BJ (cell line): ENCODE measurements at regions not wholly inside any gene's neighbourhood (a gene's known extent, or its start where the extent isn't known, plus 50 kb on each side); places are given as distances from the start of the nearest gene placed in this dataset.

ENCODE experiments used
- CTCF ChIA-PET: fragments of 350-600 bp; formaldehyde crosslinking; extraction: SDS; loops from one replicate; lab custom pipeline; 2021; ENCODE audit warnings: antibody characterized with exemption, inconsistent platforms; lab: Yijun Ruan, JAX
- POLR2A ChIA-PET: fragments of 300-600 bp; sonication (Branson Sonifier 250); formaldehyde crosslinking; extraction: SDS; loops from one replicate; lab custom pipeline; 2021; ENCODE audit warnings: antibody characterized with exemption; lab: Charles Lee
- DNase-seq: peaks from one replicate; pipeline ENCODE4 v3.0.0-alpha.2; 2011; ENCODE audit warnings: low read depth
- H3K27me3 ChIP-seq: 2 replicates; pipeline ENCODE4 v1.6.0; 2011; ENCODE audit warnings: low read length; ENCODE audit not compliant: control insufficient read depth, insufficient read depth
- H3K36me3 ChIP-seq: 2 replicates; pipeline ENCODE4 v1.5.1; 2011; ENCODE audit warnings: low read length; ENCODE audit not compliant: control insufficient read depth, insufficient read depth
- H3K4me3 ChIP-seq: 2 replicates; pipeline ENCODE4 v1.5.1; 2011; ENCODE audit warnings: low read depth, mild to moderate bottlenecking, control low read depth, low read length
- TF ChIP-seq, protein P1 (sequence below): IDR thresholded peaks from 2 replicates; pipeline ENCODE4 v1.5.1; 2011; ENCODE audit warnings: low read depth, mild to moderate bottlenecking, control low read depth, inconsistent platforms, low read length, moderate library complexity; ENCODE audit not compliant: insufficient read depth

DNA sequence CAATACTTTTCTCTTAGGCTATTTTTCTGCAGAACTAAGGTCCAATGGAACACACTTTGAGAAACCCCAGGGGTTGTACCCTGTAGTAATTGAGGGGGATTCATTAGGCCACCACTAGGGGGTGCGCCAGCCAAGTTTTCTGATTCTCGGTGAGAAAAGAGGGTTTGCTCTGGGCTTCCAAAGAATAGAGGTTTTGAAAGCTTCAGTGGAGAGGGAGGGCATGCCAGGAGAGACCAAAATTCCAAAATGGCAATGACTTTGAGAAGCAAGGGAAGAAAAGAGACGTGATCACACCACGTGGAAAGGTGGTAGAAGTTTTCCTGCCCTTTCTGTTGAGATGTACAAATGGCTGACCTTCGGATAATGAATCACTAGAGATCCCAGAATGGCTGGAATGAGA is 323.3 kb downstream of the RPS6KC1 start:
- Histone ChIP-seq H3K27me3 (no peaks in the 10 kb centered on the region), H3K4me3 (no peak overlapping the region), H3K36me3 (no peaks in the 10 kb centered on the region)
- ChIA-PET CTCF (interaction anchor here (0.8 to 1.4 kb wide), 2 partner anchors 18 to 749 kb away, joined by 3 read pairs; no protein-coding TSS in a partner anchor), POLR2A (no interaction called here)
- TF ChIP-seq, protein P1, sequence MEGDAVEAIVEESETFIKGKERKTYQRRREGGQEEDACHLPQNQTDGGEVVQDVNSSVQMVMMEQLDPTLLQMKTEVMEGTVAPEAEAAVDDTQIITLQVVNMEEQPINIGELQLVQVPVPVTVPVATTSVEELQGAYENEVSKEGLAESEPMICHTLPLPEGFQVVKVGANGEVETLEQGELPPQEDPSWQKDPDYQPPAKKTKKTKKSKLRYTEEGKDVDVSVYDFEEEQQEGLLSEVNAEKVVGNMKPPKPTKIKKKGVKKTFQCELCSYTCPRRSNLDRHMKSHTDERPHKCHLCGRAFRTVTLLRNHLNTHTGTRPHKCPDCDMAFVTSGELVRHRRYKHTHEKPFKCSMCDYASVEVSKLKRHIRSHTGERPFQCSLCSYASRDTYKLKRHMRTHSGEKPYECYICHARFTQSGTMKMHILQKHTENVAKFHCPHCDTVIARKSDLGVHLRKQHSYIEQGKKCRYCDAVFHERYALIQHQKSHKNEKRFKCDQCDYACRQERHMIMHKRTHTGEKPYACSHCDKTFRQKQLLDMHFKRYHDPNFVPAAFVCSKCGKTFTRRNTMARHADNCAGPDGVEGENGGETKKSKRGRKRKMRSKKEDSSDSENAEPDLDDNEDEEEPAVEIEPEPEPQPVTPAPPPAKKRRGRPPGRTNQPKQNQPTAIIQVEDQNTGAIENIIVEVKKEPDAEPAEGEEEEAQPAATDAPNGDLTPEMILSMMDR = peak; percentile 86
- no peak for DNase-seq

- Histone ChIP-seq H3K27me3 (no peaks in the 10 kb centered on the region), H3K4me3 (no peak overlapping the region), H3K36me3 (no peaks in the 10 kb centered on the region)
- TF ChIP-seq, protein P1 = no peak
- POLR2A ChIA-PET = no interaction called here
- CTCF ChIA-PET = interaction anchor here (0.8 to 1.4 kb wide), 2 partner anchors 18 to 748 kb away, joined by 3 read pairs; no protein-coding TSS in a partner anchor
- DNase-seq = no peak
Observed at GRCh38 chr1:213375002-213375401, 324.0 kb downstream of the RPS6KC1 start.

GRCh38 chr1:213376862-213377372 is 325.9 kb downstream of the RPS6KC1 start:
- no peaks in the 10 kb centered on the region for H3K36me3 ChIP-seq
- no peak for DNase-seq
- no peaks in the 10 kb centered on the region for H3K27me3 ChIP-seq
- H3K4me3 ChIP-seq = no peak overlapping the region
- CTCF ChIA-PET = interaction anchor here (1.1 kb wide), 1 partner anchor 53 kb away, joined by 3 read pairs; no protein-coding TSS in a partner anchor
- TF ChIP-seq, protein P1 = no peak
- POLR2A ChIA-PET = no interaction called here

- H3K4me3 ChIP-seq = no peak overlapping the region
- CTCF ChIA-PET = no interaction called here
- POLR2A ChIA-PET = no interaction called here
- H3K27me3 ChIP-seq = no peaks in the 10 kb centered on the region
- TF ChIP-seq, protein P1 = no peak
- no peaks in the 10 kb centered on the region for H3K36me3 ChIP-seq
- no peak for DNase-seq
Observed at GRCh38 chr1:213380865-213381264, 329.8 kb downstream of the RPS6KC1 start.

- CTCF ChIA-PET = no interaction called here
Observed at GRCh38 chr1:213381572-213382084, 330.6 kb downstream of the RPS6KC1 start.

More at GRCh38 chr1:213381572-213382084, 330.6 kb downstream of the RPS6KC1 start:
- Histone ChIP-seq H3K4me3 (no peak overlapping the region), H3K27me3 (no peaks in the 10 kb centered on the region), H3K36me3 (no peaks in the 10 kb centered on the region)
- no peak for DNase-seq
- POLR2A ChIA-PET = no interaction called here
- TF ChIP-seq, protein P1 = no peak
